ENCODE measurements at regions not wholly inside any gene's neighbourhood (a gene's known extent, or its start where the extent isn't known, plus 50 kb on each side); places are given as distances from the start of the nearest gene placed in this dataset.

- TF ChIP-seq CTCF (IDR thresholded peaks at IDR 0.05; ENCODE audit: extremely low read depth, missing control alignments): no peak
- no peak for DNase-seq (ENCODE audit: low spot score)
Observed at GRCh38 chr3:76266511-76266910, 481.2 kb upstream of the ZNF717 start.

GRCh38 chr3:76267851-76268380 lies 482.6 kb upstream of the ZNF717 start:
- no peak for TF ChIP-seq CTCF (IDR thresholded peaks at IDR 0.05; ENCODE audit: extremely low read depth, missing control alignments)
- DNase-seq (ENCODE audit: low spot score): no peak

GRCh38 chr3:76293856-76294255 lies 508.5 kb upstream of the ZNF717 start:
- TF ChIP-seq CTCF (IDR thresholded peaks at IDR 0.05; ENCODE audit: extremely low read depth, missing control alignments): no peak
- DNase-seq (ENCODE audit: low spot score): no peak

- no peak for DNase-seq (ENCODE audit: low spot score)
- no peak for TF ChIP-seq CTCF (IDR thresholded peaks at IDR 0.05; ENCODE audit: extremely low read depth, missing control alignments)
Observed at GRCh38 chr3:76300746-76301145, 515.4 kb upstream of the ZNF717 start.

- TF ChIP-seq CTCF (IDR thresholded peaks at IDR 0.05; ENCODE audit: extremely low read depth, missing control alignments): no peak
- no peak for DNase-seq (ENCODE audit: low spot score)
Observed at GRCh38 chr3:76307556-76307955, 522.2 kb upstream of the ZNF717 start.

GRCh38 chr3:76308541-76308940 lies 523.2 kb upstream of the ZNF717 start:
- TF ChIP-seq CTCF (IDR thresholded peaks at IDR 0.05; ENCODE audit: extremely low read depth, missing control alignments): no peak
- DNase-seq (ENCODE audit: low spot score): no peak

GRCh38 chr3:76310089-76310488 lies 524.7 kb upstream of the ZNF717 start:
- no peak for DNase-seq (ENCODE audit: low spot score)
- no peak for TF ChIP-seq CTCF (IDR thresholded peaks at IDR 0.05; ENCODE audit: extremely low read depth, missing control alignments)

Measured in GM20000 (cell line).